ENCODE measurements at regions not wholly inside any gene's neighbourhood (a gene's known extent, or its start where the extent isn't known, plus 50 kb on each side); places are given as distances from the start of the nearest gene placed in this dataset.

- no peak for DNase-seq (ENCODE audit: low read depth in 2 of 2)
These were observed 52.8 kb upstream of the FHL2 start for GRCh38 chr2:105451571-105452166.

- DNase-seq (ENCODE audit: low read depth in 2 of 2), result no peak
These were observed 51.6 kb upstream of the FHL2 start for GRCh38 chr2:105450471-105450870.

GRCh38 chr2:105449076-105449475 lies 50.2 kb upstream of the FHL2 start:
- no peak for DNase-seq (ENCODE audit: low read depth in 2 of 2)
